Esophagus (tissue), 2 donors: ENCODE measurements at regions not wholly inside any gene's neighbourhood (a gene's known extent, or its start where the extent isn't known, plus 50 kb on each side); places are given as distances from the start of the nearest gene placed in this dataset.
A peak's percentile ranks its signal among the peaks of the same experiment; 100 is the strongest.

Experiments
- H3K27ac ChIP-seq, 2 donors: one replicate each; pipeline ENCODE4 v1.5.1; 2013; ENCODE audit warnings: low read depth in 2 of 2, mild to moderate bottlenecking in 2 of 2, inconsistent platforms in 1 of 2, low read length in 1 of 2, moderate library complexity in 1 of 2
- H3K27me3 ChIP-seq, 2 donors: one replicate each; pipeline ENCODE4 v1.6.1; 2013; ENCODE audit warnings: low read length in 2 of 2, control low read depth in 1 of 2, mild to moderate bottlenecking in 1 of 2; ENCODE audit not compliant: insufficient read depth in 2 of 2, control insufficient read depth in 1 of 2
- H3K36me3 ChIP-seq, 2 donors: one replicate each; pipeline ENCODE4 v1.6.1; 2013; ENCODE audit warnings: low read length in 1 of 2; ENCODE audit not compliant: control insufficient read depth in 2 of 2, insufficient read depth in 2 of 2
- H3K4me1 ChIP-seq, 2 donors: one replicate each; pipeline ENCODE4 v1.6.1; 2013; ENCODE audit warnings: low read length in 1 of 2; ENCODE audit not compliant: control insufficient read depth in 2 of 2, insufficient read depth in 2 of 2
- H3K4me3 ChIP-seq, 2 donors: one replicate each; pipeline ENCODE4 v1.5.1; 2013; ENCODE audit warnings: low read length in 2 of 2, mild to moderate bottlenecking in 2 of 2, low read depth in 1 of 2, moderate library complexity in 1 of 2
- H3K9me3 ChIP-seq, 2 donors: one replicate each; pipeline ENCODE4 v1.6.1; 2013; ENCODE audit warnings: mild to moderate bottlenecking in 2 of 2, low read depth in 1 of 2, low read length in 1 of 2, moderate library complexity in 1 of 2; ENCODE audit not compliant: control insufficient read depth in 2 of 2, insufficient read depth in 1 of 2
- WGBS, 2 donors: extraction: QIAGEN DNeasy Blood & Tissue Kit; methylation state at CpG; one replicate each; pipeline ENCODE4 v1.1.7; 2013; 5-methylcytosine and 5-hydroxymethylcytosine counted together
- donor health status: healthy with polysubstance abuse.
- donor health status: Bipolar disorder and iron deficiency.

- Histone ChIP-seq H3K4me3 (no peak overlapping the region), H3K27me3 (peaks cover 0 to 3% of the 10 kb centered on the region in 2 donors), H3K36me3 (no peaks in the 10 kb centered on the region), H3K9me3 (no peaks in the 10 kb centered on the region), H3K27ac (no peak overlapping the region), H3K4me1 (no peaks in the 10 kb centered on the region)
- 79 to 91% methylated on average over 3 of the region's 3 CpGs for WGBS, 2 donors
Measured at GRCh38 chr6:147642458-147642857, 134.0 kb downstream of the SAMD5 start.

- Histone ChIP-seq H3K4me3 (no peak overlapping the region), H3K9me3 (no peaks in the 10 kb centered on the region), H3K27me3 (peaks cover 0 to 3% of the 10 kb centered on the region in 2 donors), H3K27ac (no peak overlapping the region), H3K4me1 (no peaks in the 10 kb centered on the region), H3K36me3 (no peaks in the 10 kb centered on the region)
- WGBS, 2 donors = 75 to 84% methylated on average over 4 of the region's 4 CpGs
Measured at GRCh38 chr6:147643341-147644200, 135.1 kb downstream of the SAMD5 start.

GRCh38 chr6:147648916-147649315 lies 140.4 kb downstream of the SAMD5 start:
- 71 to 75% methylated on average over 2 of the region's 2 CpGs for WGBS, 2 donors
- Histone ChIP-seq H3K27me3 (no peaks in the 10 kb centered on the region), H3K4me1 (peaks cover 0 to 2% of the 10 kb centered on the region in 2 donors), H3K9me3 (no peaks in the 10 kb centered on the region), H3K36me3 (no peaks in the 10 kb centered on the region), H3K4me3 (no peak overlapping the region), H3K27ac (no peak overlapping the region)

DNA sequence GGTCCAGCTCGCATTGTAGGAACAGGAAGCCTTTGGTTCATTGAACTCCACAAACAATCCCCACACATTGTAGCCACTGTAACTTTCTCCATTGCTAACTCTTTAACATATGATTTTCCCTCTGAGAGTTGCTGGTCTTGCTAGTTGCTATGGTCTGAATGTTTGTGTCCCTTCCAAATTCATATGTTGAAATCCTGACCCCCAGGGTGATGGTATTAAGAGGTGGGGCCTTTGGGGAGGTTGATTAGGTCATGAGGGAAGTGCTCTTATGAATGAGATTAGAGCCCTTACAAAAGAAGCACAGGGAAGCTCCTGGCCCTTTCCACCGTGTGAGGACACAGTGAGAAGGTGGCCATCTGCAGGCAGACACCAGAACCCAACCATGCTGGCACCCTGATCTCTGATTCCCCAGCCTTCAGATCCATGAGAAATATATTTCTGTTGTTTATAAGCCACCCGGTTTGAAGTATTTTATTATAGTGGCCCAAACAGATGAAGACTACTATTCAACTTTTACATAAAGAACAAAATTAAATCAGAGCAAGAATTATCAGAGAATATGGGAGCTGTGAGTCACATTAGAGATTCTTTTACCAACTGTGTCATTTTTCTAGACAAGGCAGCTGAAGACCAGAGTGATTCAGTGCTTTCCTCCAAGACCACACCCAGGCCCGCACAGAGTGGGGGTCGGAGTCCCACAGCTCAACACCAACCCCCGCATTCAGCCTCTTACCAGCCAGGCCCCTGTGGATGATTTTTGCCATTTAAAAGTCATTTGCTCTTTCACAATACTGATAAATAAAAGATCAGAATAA lies 143.0 kb downstream of the SAMD5 start:
- Histone ChIP-seq H3K9me3 (no peaks in the 10 kb centered on the region), H3K27me3 (no peaks in the 10 kb centered on the region), H3K36me3 (no peaks in the 10 kb centered on the region), H3K4me3 (no peak overlapping the region), H3K27ac (peak overlapping the region in 1 of 2 donors; percentile 4), H3K4me1 (peaks cover 0 to 2% of the 10 kb centered on the region in 2 donors)
- WGBS, 2 donors = 63 to 70% methylated on average over 6 of the region's 6 CpGs

- Histone ChIP-seq H3K9me3 (no peaks in the 10 kb centered on the region), H3K4me3 (no peak overlapping the region), H3K27ac (no peak overlapping the region), H3K36me3 (no peaks in the 10 kb centered on the region), H3K27me3 (no peaks in the 10 kb centered on the region), H3K4me1 (peaks cover 0 to 2% of the 10 kb centered on the region in 2 donors)
- 69 to 72% methylated on average over 2 of the region's 2 CpGs for WGBS, 2 donors
Measured at GRCh38 chr6:147653631-147654030, 145.1 kb downstream of the SAMD5 start.

DNA sequence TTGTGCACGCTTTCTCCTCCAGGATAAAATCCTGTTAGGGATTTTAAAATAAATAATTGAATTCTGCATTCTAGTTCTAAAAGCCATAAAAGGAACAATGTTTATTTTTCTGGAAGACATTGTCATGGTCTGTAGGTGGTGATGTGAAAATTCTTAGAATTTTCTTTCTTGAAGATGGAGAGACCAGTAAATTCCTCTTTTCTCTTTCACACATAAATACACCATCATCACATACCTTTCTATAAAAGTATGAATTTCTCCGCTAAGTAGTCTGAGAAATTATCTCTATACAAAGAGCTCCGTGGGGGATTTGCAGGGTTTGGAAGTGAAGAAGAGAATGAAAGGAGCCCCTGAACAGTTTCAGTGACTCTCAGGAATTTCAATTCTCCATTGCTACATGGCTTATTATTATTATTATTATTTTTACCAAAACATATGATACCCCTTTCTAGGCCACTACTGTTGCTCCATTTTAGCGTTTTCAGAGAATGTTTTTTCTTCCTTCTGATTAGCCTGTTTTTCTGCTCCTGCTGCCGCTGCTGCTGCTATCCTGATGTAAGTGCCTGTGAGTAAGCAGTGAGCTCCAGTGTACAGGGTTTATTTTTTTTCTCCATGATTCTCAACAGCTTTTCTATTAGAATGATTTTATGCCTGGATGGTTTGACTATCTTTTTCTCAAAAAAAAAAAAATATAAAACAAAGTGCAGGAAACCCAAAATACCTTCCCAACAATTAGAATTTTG lies 145.8 kb downstream of the SAMD5 start:
- peaks cover 0 to 2% of the 10 kb centered on the region in 2 donors for H3K4me1 ChIP-seq
- no peak overlapping the region for H3K27ac ChIP-seq
- no peaks in the 10 kb centered on the region for H3K9me3 ChIP-seq
- H3K4me3 ChIP-seq = no peak overlapping the region
- no peaks in the 10 kb centered on the region for H3K36me3 ChIP-seq
- WGBS, 2 donors = 71 to 82% methylated on average over 5 of the region's 5 CpGs
- H3K27me3 ChIP-seq = no peaks in the 10 kb centered on the region

- Histone ChIP-seq H3K27me3 (no peaks in the 10 kb centered on the region), H3K9me3 (no peaks in the 10 kb centered on the region), H3K36me3 (no peaks in the 10 kb centered on the region), H3K27ac (no peak overlapping the region), H3K4me3 (no peak overlapping the region), H3K4me1 (no peaks in the 10 kb centered on the region)
- 95 to 96% methylated on average over 20 of the region's 20 CpGs for WGBS, 2 donors
Measured at GRCh38 chr6:147660334-147661311, 152.1 kb downstream of the SAMD5 start.

DNA sequence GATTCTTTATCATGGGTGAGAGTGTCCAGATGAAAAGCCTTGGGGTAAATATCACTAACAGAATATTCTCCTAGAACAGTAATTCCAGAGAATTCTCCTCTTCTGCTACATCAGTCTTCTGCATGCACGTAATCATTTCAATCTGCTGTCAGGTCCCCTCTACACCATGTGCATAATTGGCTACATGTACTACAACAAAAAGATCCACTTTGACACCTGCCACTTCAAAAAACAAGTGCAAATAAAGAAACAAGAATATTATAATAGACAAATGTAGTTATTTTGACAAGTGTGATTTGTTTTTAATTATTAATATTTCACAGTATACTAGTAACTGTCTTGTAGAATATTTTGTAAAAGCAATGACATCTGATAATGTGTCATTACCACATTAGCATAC lies 154.2 kb downstream of the SAMD5 start:
- Histone ChIP-seq H3K9me3 (no peaks in the 10 kb centered on the region), H3K27me3 (no peaks in the 10 kb centered on the region), H3K27ac (no peak overlapping the region), H3K36me3 (no peaks in the 10 kb centered on the region), H3K4me1 (no peaks in the 10 kb centered on the region), H3K4me3 (no peak overlapping the region)
- WGBS, 2 donors = 90 to 100% methylated on average over 1 of the region's 1 CpG
